Loucy (cell line): ENCODE measurements at regions not wholly inside any gene's neighbourhood (a gene's known extent, or its start where the extent isn't known, plus 50 kb on each side); places are given as distances from the start of the nearest gene placed in this dataset.

Source experiments
- EZH2phosphoT487 ChIP-seq: fragments of 200-600 bp; IDR thresholded peaks from 2 replicates; pipeline ENCODE4 v1.6.1; 2018; ENCODE audit warnings: antibody characterized with exemption, mild to moderate bottlenecking, moderate library complexity, borderline replicate concordance
- TF ChIP-seq, protein P1 (sequence below): fragments of 200-600 bp; sonication (generic); conservative IDR thresholded peaks from 2 replicates; pipeline ENCODE4 v1.5.1; 2014; ENCODE audit warnings: mild to moderate bottlenecking, antibody characterized with exemption, low read length

DNA sequence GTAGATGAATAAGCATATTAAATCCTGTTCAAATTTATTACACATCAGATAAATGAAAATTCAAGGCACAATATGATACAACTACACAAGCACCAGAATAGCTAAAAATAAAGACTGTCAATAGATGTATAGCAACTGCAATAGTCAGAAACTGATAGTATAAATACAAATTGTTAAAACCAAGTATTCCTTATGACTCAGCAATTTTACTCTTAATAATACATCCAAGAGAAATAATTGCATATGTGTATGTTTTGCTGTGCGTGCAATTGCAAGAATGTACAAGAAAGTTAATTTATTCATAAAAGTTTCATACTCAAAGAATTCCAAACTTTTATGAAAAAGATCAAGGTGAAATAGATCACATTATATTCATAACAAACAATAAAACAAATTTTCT lies 1338.1 kb downstream of the OLFM4 start:
- TF ChIP-seq, protein P1, sequence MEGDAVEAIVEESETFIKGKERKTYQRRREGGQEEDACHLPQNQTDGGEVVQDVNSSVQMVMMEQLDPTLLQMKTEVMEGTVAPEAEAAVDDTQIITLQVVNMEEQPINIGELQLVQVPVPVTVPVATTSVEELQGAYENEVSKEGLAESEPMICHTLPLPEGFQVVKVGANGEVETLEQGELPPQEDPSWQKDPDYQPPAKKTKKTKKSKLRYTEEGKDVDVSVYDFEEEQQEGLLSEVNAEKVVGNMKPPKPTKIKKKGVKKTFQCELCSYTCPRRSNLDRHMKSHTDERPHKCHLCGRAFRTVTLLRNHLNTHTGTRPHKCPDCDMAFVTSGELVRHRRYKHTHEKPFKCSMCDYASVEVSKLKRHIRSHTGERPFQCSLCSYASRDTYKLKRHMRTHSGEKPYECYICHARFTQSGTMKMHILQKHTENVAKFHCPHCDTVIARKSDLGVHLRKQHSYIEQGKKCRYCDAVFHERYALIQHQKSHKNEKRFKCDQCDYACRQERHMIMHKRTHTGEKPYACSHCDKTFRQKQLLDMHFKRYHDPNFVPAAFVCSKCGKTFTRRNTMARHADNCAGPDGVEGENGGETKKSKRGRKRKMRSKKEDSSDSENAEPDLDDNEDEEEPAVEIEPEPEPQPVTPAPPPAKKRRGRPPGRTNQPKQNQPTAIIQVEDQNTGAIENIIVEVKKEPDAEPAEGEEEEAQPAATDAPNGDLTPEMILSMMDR = no peak
- no peak for TF ChIP-seq EZH2phosphoT487
